Ovary (tissue), 3 donors: ENCODE measurements at regions not wholly inside any gene's neighbourhood (a gene's known extent, or its start where the extent isn't known, plus 50 kb on each side); places are given as distances from the start of the nearest gene placed in this dataset.

Experiments used
- POLR2A ChIP-seq: fragments of 450-650 bp; IDR thresholded peaks from one replicate; pipeline ENCODE4 v1.6.1; 2017; ENCODE audit warnings: antibody characterized with exemption, mild to moderate bottlenecking, moderate library complexity
- TF ChIP-seq, protein P1 (sequence below), 3 donors: fragments of 450-650 bp in 2 of 3; fragments of 200-600 bp in 1 of 3; IDR thresholded peaks; one replicate each; pipeline versions ENCODE4 v1.5.1 to v1.8.0; 2016 to 2022; ENCODE audit warnings: antibody characterized with exemption in 3 of 3, mild to moderate bottlenecking in 1 of 3
- donor health status: DM: no; HTN: no; CAD: no.

- no peak for TF ChIP-seq POLR2A
- TF ChIP-seq, protein P1, sequence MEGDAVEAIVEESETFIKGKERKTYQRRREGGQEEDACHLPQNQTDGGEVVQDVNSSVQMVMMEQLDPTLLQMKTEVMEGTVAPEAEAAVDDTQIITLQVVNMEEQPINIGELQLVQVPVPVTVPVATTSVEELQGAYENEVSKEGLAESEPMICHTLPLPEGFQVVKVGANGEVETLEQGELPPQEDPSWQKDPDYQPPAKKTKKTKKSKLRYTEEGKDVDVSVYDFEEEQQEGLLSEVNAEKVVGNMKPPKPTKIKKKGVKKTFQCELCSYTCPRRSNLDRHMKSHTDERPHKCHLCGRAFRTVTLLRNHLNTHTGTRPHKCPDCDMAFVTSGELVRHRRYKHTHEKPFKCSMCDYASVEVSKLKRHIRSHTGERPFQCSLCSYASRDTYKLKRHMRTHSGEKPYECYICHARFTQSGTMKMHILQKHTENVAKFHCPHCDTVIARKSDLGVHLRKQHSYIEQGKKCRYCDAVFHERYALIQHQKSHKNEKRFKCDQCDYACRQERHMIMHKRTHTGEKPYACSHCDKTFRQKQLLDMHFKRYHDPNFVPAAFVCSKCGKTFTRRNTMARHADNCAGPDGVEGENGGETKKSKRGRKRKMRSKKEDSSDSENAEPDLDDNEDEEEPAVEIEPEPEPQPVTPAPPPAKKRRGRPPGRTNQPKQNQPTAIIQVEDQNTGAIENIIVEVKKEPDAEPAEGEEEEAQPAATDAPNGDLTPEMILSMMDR (IDR thresholded peaks at IDR 0.05): no peak
Measured at GRCh38 chr12:115623764-115624334, 653.6 kb downstream of the MED13L start.
